Right cardiac atrium (tissue), 5 donors: ENCODE measurements at regions not wholly inside any gene's neighbourhood (a gene's known extent, or its start where the extent isn't known, plus 50 kb on each side); places are given as distances from the start of the nearest gene placed in this dataset.

Source experiments
- ATAC-seq, 2 donors: fragments of 200-7000 bp; cut with Tn5 transposase; one replicate each; pipeline versions ENCODE4 v1.8.0 to v1.9.1; 2020; ENCODE audit warnings: moderate library complexity in 2 of 2, mild to moderate bottlenecking in 1 of 2
- DNase-seq, 3 donors: peaks; one replicate each; pipeline ENCODE4 v3.0.0-alpha.2; 2020
- H3K27ac ChIP-seq: one replicate; pipeline ENCODE4 v1.5.1; 2013; ENCODE audit warnings: mild to moderate bottlenecking, low read length, control low read depth, moderate library complexity
- H3K27me3 ChIP-seq: one replicate; pipeline ENCODE4 v1.6.1; 2013; ENCODE audit not compliant: control insufficient read depth, insufficient read depth
- H3K4me1 ChIP-seq: one replicate; pipeline ENCODE4 v1.6.1; 2013; ENCODE audit warnings: low read length; ENCODE audit not compliant: control insufficient read depth, insufficient read depth
- H3K4me3 ChIP-seq: one replicate; pipeline ENCODE4 v1.5.1; 2013; ENCODE audit warnings: low read length, control low read depth
- H3K9me3 ChIP-seq: one replicate; pipeline ENCODE4 v1.6.1; 2013; ENCODE audit warnings: low read length; ENCODE audit not compliant: control insufficient read depth
- WGBS: extraction: QIAGEN DNeasy Blood & Tissue Kit; methylation state at CpG from one replicate; pipeline ENCODE4 v1.1.7; 2013; 5-methylcytosine and 5-hydroxymethylcytosine counted together
- intact Hi-C, 4 donors: fragments of 100-400 bp; cut with DNase I; formaldehyde crosslinking; loops; one replicate each; pipeline versions ENCODE4 v1.11.0 to v1.14.0; 2022 to 2023
- donor health status: healthy with polysubstance abuse.
- donor health status: DM: no; HTN: yes; CAD: no.
- donor health status: DM: no; HTN: no; CAD: no.
- donor health status: DM: no; HTN: yes; CAD: no; lungs with severe emphysema.
- donor health status: DM: yes; HTN: yes; CAD: no.

GRCh38 chr1:96474985-96475743, 246.4 kb upstream of the PTBP2 start:
- intact Hi-C loops: no loop called here
- H3K4me3 ChIP-seq: no peak overlapping the region
- H3K4me1 ChIP-seq: no peaks in the 10 kb centered on the region
- 82% methylated on average over 7 of the region's 7 CpGs for WGBS
- no peaks in the 10 kb centered on the region for H3K9me3 ChIP-seq
- no peaks in the 10 kb centered on the region for H3K27me3 ChIP-seq
- H3K27ac ChIP-seq: no peak overlapping the region
- no peak for ATAC-seq
- no peak for DNase-seq

- Histone ChIP-seq H3K27me3 (no peaks in the 10 kb centered on the region), H3K4me3 (no peak overlapping the region), H3K4me1 (no peaks in the 10 kb centered on the region), H3K27ac (no peak overlapping the region), H3K9me3 (no peaks in the 10 kb centered on the region)
- WGBS: 74% methylated on average over 3 of the region's 3 CpGs
- ATAC-seq (no peak), DNase-seq (no peak)
- intact Hi-C loops: no loop called here
Measured at GRCh38 chr1:96475903-96476302, 245.7 kb upstream of the PTBP2 start.

- ATAC-seq: no peak
- intact Hi-C loops: no loop called here
- 86% methylated on average over 4 of the region's 4 CpGs for WGBS
- no peak overlapping the region for H3K4me3 ChIP-seq
- no peak overlapping the region for H3K27ac ChIP-seq
- DNase-seq: no peak
- H3K4me1 ChIP-seq: no peaks in the 10 kb centered on the region
- H3K9me3 ChIP-seq: no peaks in the 10 kb centered on the region
- no peaks in the 10 kb centered on the region for H3K27me3 ChIP-seq
Measured at GRCh38 chr1:96478228-96478627, 243.4 kb upstream of the PTBP2 start.

- Histone ChIP-seq H3K27me3 (no peaks in the 10 kb centered on the region), H3K9me3 (no peaks in the 10 kb centered on the region), H3K27ac (no peak overlapping the region), H3K4me1 (no peaks in the 10 kb centered on the region), H3K4me3 (no peak overlapping the region)
- ATAC-seq: no peak
- WGBS: 77% methylated on average over 2 of the region's 2 CpGs
- intact Hi-C loops: no loop called here
- DNase-seq: no peak
Measured at GRCh38 chr1:96481409-96481808, 240.2 kb upstream of the PTBP2 start.

- no peak overlapping the region for H3K4me3 ChIP-seq
- H3K4me1 ChIP-seq: no peaks in the 10 kb centered on the region
- no peaks in the 10 kb centered on the region for H3K9me3 ChIP-seq
- intact Hi-C loops: no loop called here
- no peak for ATAC-seq
- H3K27me3 ChIP-seq: no peaks in the 10 kb centered on the region
- no peak for DNase-seq
- WGBS: 43% methylated on average over 4 of the region's 4 CpGs
- H3K27ac ChIP-seq: no peak overlapping the region
Measured at GRCh38 chr1:96482616-96483015, 239.0 kb upstream of the PTBP2 start.

GRCh38 chr1:96487394-96487793, 234.2 kb upstream of the PTBP2 start:
- Histone ChIP-seq H3K9me3 (no peaks in the 10 kb centered on the region), H3K27ac (no peak overlapping the region), H3K4me3 (no peak overlapping the region), H3K4me1 (no peaks in the 10 kb centered on the region), H3K27me3 (no peaks in the 10 kb centered on the region)
- 62% methylated on average over 3 of the region's 3 CpGs for WGBS
- intact Hi-C loops: no loop called here
- DNase-seq (no peak), ATAC-seq (no peak)

GRCh38 chr1:96487971-96488370, 233.6 kb upstream of the PTBP2 start:
- peak in 2 of 3 donors; percentile 16 to 50 for DNase-seq
- peak in 1 of 2 donors; percentile 43 for ATAC-seq
- no peaks in the 10 kb centered on the region for H3K4me1 ChIP-seq
- no peaks in the 10 kb centered on the region for H3K9me3 ChIP-seq
- no peaks in the 10 kb centered on the region for H3K27me3 ChIP-seq
- 57% methylated on average over 5 of the region's 5 CpGs for WGBS
- intact Hi-C loops: no loop called here
- no peak overlapping the region for H3K27ac ChIP-seq
- H3K4me3 ChIP-seq: no peak overlapping the region

GRCh38 chr1:96488777-96489176, 232.8 kb upstream of the PTBP2 start:
- DNase-seq: no peak
- intact Hi-C loops: no loop called here
- H3K4me3 ChIP-seq: no peak overlapping the region
- no peak overlapping the region for H3K27ac ChIP-seq
- no peaks in the 10 kb centered on the region for H3K27me3 ChIP-seq
- ATAC-seq: no peak
- no peaks in the 10 kb centered on the region for H3K4me1 ChIP-seq
- 46% methylated on average over 2 of the region's 2 CpGs for WGBS
- no peaks in the 10 kb centered on the region for H3K9me3 ChIP-seq

GRCh38 chr1:96492236-96492635, 229.3 kb upstream of the PTBP2 start:
- Histone ChIP-seq H3K4me1 (no peaks in the 10 kb centered on the region), H3K27me3 (no peaks in the 10 kb centered on the region), H3K27ac (no peak overlapping the region), H3K9me3 (no peaks in the 10 kb centered on the region), H3K4me3 (no peak overlapping the region)
- WGBS: 47% methylated on average over 4 of the region's 4 CpGs
- DNase-seq: no peak
- ATAC-seq: no peak
- intact Hi-C loops: no loop called here

- 76% methylated on average over 5 of the region's 5 CpGs for WGBS
- ATAC-seq: no peak
- intact Hi-C loops: no loop called here
Measured at GRCh38 chr1:96498744-96499340, 222.7 kb upstream of the PTBP2 start.

GRCh38 chr1:96508233-96508632, 213.4 kb upstream of the PTBP2 start:
- no peaks in the 10 kb centered on the region for H3K27me3 ChIP-seq

More at GRCh38 chr1:96498744-96499340, 222.7 kb upstream of the PTBP2 start:
- Histone ChIP-seq H3K27ac (no peak overlapping the region), H3K4me3 (no peak overlapping the region), H3K9me3 (peaks cover 2% of the 10 kb centered on the region), H3K4me1 (no peaks in the 10 kb centered on the region), H3K27me3 (no peaks in the 10 kb centered on the region)
- DNase-seq: no peak

More at GRCh38 chr1:96508233-96508632, 213.4 kb upstream of the PTBP2 start:
- intact Hi-C loops: no loop called here
- Histone ChIP-seq H3K4me1 (no peaks in the 10 kb centered on the region), H3K9me3 (peaks cover 2% of the 10 kb centered on the region), H3K27ac (no peak overlapping the region), H3K4me3 (no peak overlapping the region)
- DNase-seq (no peak), ATAC-seq (no peak)
- WGBS: 69% methylated on average over 4 of the region's 4 CpGs
